ENCODE measurements at regions not wholly inside any gene's neighbourhood (a gene's known extent, or its start where the extent isn't known, plus 50 kb on each side); places are given as distances from the start of the nearest gene placed in this dataset.
A peak's percentile ranks its signal among the peaks of the same experiment; 100 is the strongest.

GRCh38 chr7:46035166-46035565 is 114.1 kb upstream of the IGFBP3 start:
- Histone ChIP-seq H4K91ac (ENCODE audit: insufficient read depth, low read depth, low read length) (peak overlapping the region; percentile 55; the same call in 1 of the 2 replicates), H3K56ac (ENCODE audit: extremely low read depth, insufficient read depth, low read length) (no peak overlapping the region), H3K27me3 (ENCODE audit: control insufficient read depth, insufficient read depth, low read length) (no peaks in the 10 kb centered on the region), H2BK5ac (ENCODE audit: low read depth, low read length, poor library complexity, severe bottlenecking) (peak overlapping the region; percentile 60), H2AFZ (replicated peaks; ENCODE audit: low read length, poor library complexity) (no peak overlapping the region), H3K14ac (replicated peaks; ENCODE audit: low read depth, low read length) (no peak overlapping the region; the same call in 1 of the 2 replicates), H3K9ac (ENCODE audit: low read depth, low read length) (no peak overlapping the region), H2BK20ac (ENCODE audit: low read depth, low read length) (no peak overlapping the region), H3K4ac (ENCODE audit: low read depth, low read length) (peak overlapping the region; percentile 3; the same call in 1 of the 2 replicates), H2AK5ac (ENCODE audit: low read depth, low read length) (0 out of 2 replicates have a peak overlapping the region, but pooled peaks have one; percentile 49), H2AK9ac (replicated peaks; ENCODE audit: low read depth, low read length, poor library complexity) (no peak overlapping the region), H3K4me2 (ENCODE audit: low read depth, low read length) (no peak overlapping the region), H3K18ac (ENCODE audit: low read depth, low read length) (peak overlapping the region; percentile 69; the same call in 1 of the 2 replicates), H3K36me3 (ENCODE audit: control insufficient read depth, insufficient read depth, low read length) (no peaks in the 10 kb centered on the region), H3K9me3 (ENCODE audit: control insufficient read depth, insufficient read depth, low read length) (no peaks in the 10 kb centered on the region), H3K23ac (ENCODE audit: low read depth, low read length) (peak overlapping the region; percentile 34; the same call in 1 of the 2 replicates), H4K5ac (ENCODE audit: low read depth, low read length) (peak overlapping the region; percentile 57; the same call in 1 of the 2 replicates), H3K4me3 (ENCODE audit: insufficient read depth, low read depth, low read length) (no peak overlapping the region), H4K8ac (ENCODE audit: low read depth in 2 of 2, low read length in 2 of 2) (peak overlapping the region in 1 of 2 experiments; percentile 59; a peak in 1 of 4 replicates), H3K27ac (ENCODE audit: insufficient read depth, low read length) (no peak overlapping the region), H3K9me1 (ENCODE audit: insufficient read depth, low read length) (peaks cover 6% of the 10 kb centered on the region; the same call in 1 of the 2 replicates), H3K79me1 (ENCODE audit: low read depth in 1 of 2, low read length in 2 of 2) (no peaks in the 10 kb centered on the region), H4K20me1 (ENCODE audit: insufficient read depth, low read length) (no peaks in the 10 kb centered on the region), H3K4me1 (ENCODE audit: control insufficient read depth, insufficient read depth, low read length) (peaks cover 11% of the 10 kb centered on the region), H2BK120ac (ENCODE audit: low read depth, low read length) (peak overlapping the region; percentile 58; the same call in 1 of the 2 replicates), H2BK15ac (ENCODE audit: low read depth, low read length) (peak overlapping the region; percentile 43; the same call in 2 of the 3 replicates)
- dilution Hi-C loops (cut with HindIII; ENCODE audit: low sequenced_read_pairs, unreplicated experiment) (no loop called here), intact Hi-C loops (cut with micrococcal nuclease) (loop anchor here (10.0 kb wide), 1 partner anchor 110 kb away; the partner anchor contains the start of gene IGFBP3), in situ Hi-C loops (cut with MboI; ENCODE audit: low sequenced_read_pairs) (no loop called here)
- BruUV-seq (replicated peaks): no TSS peak
- TF ChIP-seq SMC3 (IDR thresholded peaks at IDR 0.05; ENCODE audit: low read depth, low read length): no peak
- TF ChIP-seq CTCF (conservative IDR thresholded peaks at IDR 0.05; ENCODE audit: low read depth, low read length): no peak
- TF ChIP-seq CHD1 (IDR thresholded peaks at IDR 0.05; ENCODE audit: low read depth, low read length): no peak
- no peak for TF ChIP-seq RFX5 (IDR thresholded peaks at IDR 0.05; ENCODE audit: low read depth, low read length)
- TF ChIP-seq MAFK (IDR thresholded peaks at IDR 0.05; ENCODE audit: low read depth, low read length): no peak
- TF ChIP-seq NFE2L2 (IDR thresholded peaks at IDR 0.05; ENCODE audit: low read depth, low read length): no peak
- no peak for TF ChIP-seq BHLHE40 (IDR thresholded peaks at IDR 0.05; ENCODE audit: low read depth, low read length)
- no peak for TF ChIP-seq RAD21 (IDR thresholded peaks at IDR 0.05; ENCODE audit: low read length)
- TF ChIP-seq RCOR1 (IDR thresholded peaks at IDR 0.05; ENCODE audit: insufficient replicate concordance, low read length): no peak
- no peak for TF ChIP-seq FOS (IDR thresholded peaks at IDR 0.05; ENCODE audit: low read depth, low read length)
- ChIA-PET CTCF (no interaction called here), POLR2A (ENCODE audit: unreplicated experiment) (no interaction called here)
- DNase-seq (no peak), ATAC-seq (ENCODE audit: low read depth) (no peak)
- no CpG with 5 or more reads among the region's 1 CpG for WGBS, 2 experiments (ENCODE audit: extremely low coverage in 2 of 2, insufficient read length in 1 of 2)

Data from IMR-90 (cell line).